Endodermal cell (in vitro differentiated cells): ENCODE measurements at regions not wholly inside any gene's neighbourhood (a gene's known extent, or its start where the extent isn't known, plus 50 kb on each side); places are given as distances from the start of the nearest gene placed in this dataset.

Experiments used
- DNase-seq: peaks from one replicate; pipeline ENCODE4 v3.0.0-alpha.2; 2017
- H3K27ac ChIP-seq: 2 replicates; pipeline ENCODE4 v1.5.1; 2013; ENCODE audit warnings: mild to moderate bottlenecking, low read depth, low read length, moderate library complexity
- H3K27me3 ChIP-seq: 2 replicates; pipeline ENCODE4 v1.6.1; 2013; ENCODE audit warnings: mild to moderate bottlenecking, low read length, moderate library complexity; ENCODE audit not compliant: insufficient read depth, control insufficient read depth, poor library complexity, severe bottlenecking
- H3K36me3 ChIP-seq: 2 replicates; pipeline ENCODE4 v1.7.0; 2013; ENCODE audit warnings: mild to moderate bottlenecking, low read length, moderate library complexity; ENCODE audit not compliant: control insufficient read depth, insufficient read depth
- H3K4me1 ChIP-seq: one replicate; pipeline ENCODE4 v1.7.0; 2013; ENCODE audit warnings: low read length; ENCODE audit not compliant: control insufficient read depth, insufficient read depth
- H3K4me3 ChIP-seq: 2 replicates; pipeline ENCODE4 v1.5.1; 2013; ENCODE audit warnings: mild to moderate bottlenecking, low read length, moderate library complexity
- H3K9ac ChIP-seq: 2 replicates; pipeline ENCODE4 v1.6.1; 2013; ENCODE audit warnings: mild to moderate bottlenecking, low read length, moderate library complexity; ENCODE audit not compliant: poor library complexity, severe bottlenecking; ENCODE audit errors: extremely low read depth
- H3K9me3 ChIP-seq: 2 replicates; pipeline ENCODE4 v1.6.1; 2013; ENCODE audit warnings: mild to moderate bottlenecking, low read length, moderate library complexity; ENCODE audit not compliant: control insufficient read depth
- H3K27ac Mint-ChIP-seq: 2 replicates; pipeline ENCODE4 v1.8.0; 2020; ENCODE audit warnings: mixed read lengths
- H3K27me3 Mint-ChIP-seq: 2 replicates; pipeline ENCODE4 v1.8.0; 2021; ENCODE audit warnings: mild to moderate bottlenecking, mixed read lengths; ENCODE audit not compliant: insufficient read depth
- H3K36me3 Mint-ChIP-seq: 2 replicates; pipeline ENCODE4 v1.8.0; 2020; ENCODE audit warnings: low read depth, mixed read lengths
- H3K4me1 Mint-ChIP-seq: 2 replicates; pipeline ENCODE4 v1.8.0; 2020; ENCODE audit warnings: mixed read lengths
- H3K4me3 Mint-ChIP-seq: 2 replicates; pipeline ENCODE4 v1.8.0; 2020; ENCODE audit warnings: mild to moderate bottlenecking, moderate library complexity, mixed read lengths
- H3K9me3 Mint-ChIP-seq: 2 replicates; pipeline ENCODE4 v1.8.0; 2020; ENCODE audit warnings: mild to moderate bottlenecking, mixed read lengths
- WGBS, 2 experiments: methylation state at CpG; one replicate each; pipeline versions ENCODE4 v1.1.5 to v1.1.7; 2013; ENCODE audit warnings: missing lambda C conversion rate in 2 of 2, mixed read lengths in 1 of 2; ENCODE audit not compliant: insufficient coverage in 1 of 2, insufficient read length in 1 of 2; 5-methylcytosine and 5-hydroxymethylcytosine counted together
- TF ChIP-seq, protein P1 (sequence below): fragments of 200-600 bp; sonication (generic); conservative IDR thresholded peaks from 2 replicates; pipeline ENCODE4 v1.5.0; 2021; ENCODE audit warnings: antibody characterized with exemption, mild to moderate bottlenecking

GRCh38 chr6:77074037-77074713 lies 389.1 kb downstream of the HTR1B start:
- Histone ChIP-seq H3K9me3 (no peaks in the 10 kb centered on the region), H3K4me1 (no peaks in the 10 kb centered on the region), H3K36me3 (no peaks in the 10 kb centered on the region), H3K4me3 (no peak overlapping the region), H3K27me3 (no peaks in the 10 kb centered on the region), H3K27ac (no peak overlapping the region), H3K9ac (no peak overlapping the region)
- TF ChIP-seq, protein P1, sequence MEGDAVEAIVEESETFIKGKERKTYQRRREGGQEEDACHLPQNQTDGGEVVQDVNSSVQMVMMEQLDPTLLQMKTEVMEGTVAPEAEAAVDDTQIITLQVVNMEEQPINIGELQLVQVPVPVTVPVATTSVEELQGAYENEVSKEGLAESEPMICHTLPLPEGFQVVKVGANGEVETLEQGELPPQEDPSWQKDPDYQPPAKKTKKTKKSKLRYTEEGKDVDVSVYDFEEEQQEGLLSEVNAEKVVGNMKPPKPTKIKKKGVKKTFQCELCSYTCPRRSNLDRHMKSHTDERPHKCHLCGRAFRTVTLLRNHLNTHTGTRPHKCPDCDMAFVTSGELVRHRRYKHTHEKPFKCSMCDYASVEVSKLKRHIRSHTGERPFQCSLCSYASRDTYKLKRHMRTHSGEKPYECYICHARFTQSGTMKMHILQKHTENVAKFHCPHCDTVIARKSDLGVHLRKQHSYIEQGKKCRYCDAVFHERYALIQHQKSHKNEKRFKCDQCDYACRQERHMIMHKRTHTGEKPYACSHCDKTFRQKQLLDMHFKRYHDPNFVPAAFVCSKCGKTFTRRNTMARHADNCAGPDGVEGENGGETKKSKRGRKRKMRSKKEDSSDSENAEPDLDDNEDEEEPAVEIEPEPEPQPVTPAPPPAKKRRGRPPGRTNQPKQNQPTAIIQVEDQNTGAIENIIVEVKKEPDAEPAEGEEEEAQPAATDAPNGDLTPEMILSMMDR, result no peak
- WGBS, 2 experiments, result 88 to 94% methylated on average over 4 to 7 of the region's 7 CpGs
- no peaks in the 10 kb centered on the region for H3K9me3 Mint-ChIP-seq
- DNase-seq, result no peak
- H3K4me1 Mint-ChIP-seq, result peaks cover 10% of the 10 kb centered on the region
- H3K36me3 Mint-ChIP-seq, result no peaks in the 10 kb centered on the region
- no peak overlapping the region for H3K4me3 Mint-ChIP-seq
- H3K27ac Mint-ChIP-seq, result no peak overlapping the region
- H3K27me3 Mint-ChIP-seq, result no peaks in the 10 kb centered on the region

DNA sequence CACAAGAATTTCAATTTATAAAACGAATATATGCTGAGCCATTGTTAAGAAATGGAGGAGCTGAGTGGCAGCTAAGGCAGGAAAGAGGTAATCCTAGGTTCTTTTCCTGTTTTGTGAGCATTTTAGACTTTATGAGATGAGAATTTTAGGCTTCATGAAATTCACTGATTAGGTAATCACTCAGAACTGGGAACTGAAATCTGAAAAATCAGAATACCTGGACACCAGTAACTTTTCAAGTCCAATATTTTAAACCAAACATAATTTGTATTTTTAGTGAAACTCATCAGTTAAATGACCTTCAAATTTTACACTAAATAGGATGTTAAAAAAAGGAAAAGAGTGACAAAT lies 389.9 kb downstream of the HTR1B start:
- Mint-ChIP-seq H3K27ac (no peak overlapping the region), H3K36me3 (no peaks in the 10 kb centered on the region), H3K4me1 (peaks cover 16% of the 10 kb centered on the region)

GRCh38 chr6:77072694-77073409 lies 390.4 kb downstream of the HTR1B start:
- Histone ChIP-seq H3K36me3 (no peaks in the 10 kb centered on the region), H3K27me3 (no peaks in the 10 kb centered on the region), H3K9ac (no peak overlapping the region), H3K9me3 (no peaks in the 10 kb centered on the region), H3K4me1 (no peaks in the 10 kb centered on the region), H3K27ac (no peak overlapping the region), H3K4me3 (no peak overlapping the region)
- Mint-ChIP-seq H3K4me3 (no peak overlapping the region), H3K27me3 (no peaks in the 10 kb centered on the region), H3K36me3 (no peaks in the 10 kb centered on the region), H3K27ac (no peak overlapping the region), H3K4me1 (peaks cover 16% of the 10 kb centered on the region), H3K9me3 (no peaks in the 10 kb centered on the region)
- DNase-seq, result no peak
- TF ChIP-seq, protein P1, result no peak
- 94 to 100% methylated on average over 1 to 4 of the region's 4 CpGs for WGBS, 2 experiments

More for the DNA sequence above, 389.9 kb downstream of the HTR1B start:
- Mint-ChIP-seq H3K9me3 (no peaks in the 10 kb centered on the region), H3K4me3 (no peak overlapping the region), H3K27me3 (no peaks in the 10 kb centered on the region)
- Histone ChIP-seq H3K9me3 (no peaks in the 10 kb centered on the region), H3K36me3 (no peaks in the 10 kb centered on the region), H3K27ac (no peak overlapping the region), H3K27me3 (no peaks in the 10 kb centered on the region), H3K9ac (no peak overlapping the region), H3K4me3 (no peak overlapping the region), H3K4me1 (no peaks in the 10 kb centered on the region)
- DNase-seq, result no peak
- TF ChIP-seq, protein P1, result no peak
- WGBS, 2 experiments, result 81% methylated on average over 1 of the region's 1 CpG; no CpG with 5 or more reads in 1 of the 2 experiments
